Sigmoid colon (tissue), 6 donors: ENCODE measurements at regions not wholly inside any gene's neighbourhood (a gene's known extent, or its start where the extent isn't known, plus 50 kb on each side); places are given as distances from the start of the nearest gene placed in this dataset.
A peak's percentile ranks its signal among the peaks of the same experiment; 100 is the strongest.
"Not testable (repeated sequence)": the region's sequence is repeated elsewhere in the genome, so short reads cannot be mapped to it uniquely, and the experiment has no call there.

Source experiments
- DNase-seq: peaks from one replicate; pipeline ENCODE4 v3.0.0-alpha.2; 2019
- H3K27ac ChIP-seq, 4 donors: fragments of 200-600 bp; sonication (generic); one replicate each; pipeline ENCODE4 v1.5.1; 2016 to 2019; ENCODE audit warnings: mild to moderate bottlenecking in 1 of 4
- H3K27me3 ChIP-seq, 3 donors: fragments of 200-600 bp; sonication (generic); one replicate each; pipeline ENCODE4 v1.5.1; 2019; ENCODE audit warnings: mild to moderate bottlenecking in 1 of 3
- H3K36me3 ChIP-seq, 4 donors: fragments of 200-600 bp; sonication (generic); one replicate each; pipeline ENCODE4 v1.5.1; 2016 to 2019
- H3K4me1 ChIP-seq, 4 donors: fragments of 200-600 bp; sonication (generic); one replicate each; pipeline ENCODE4 v1.5.1; 2017 to 2019
- H3K4me3 ChIP-seq, 4 donors: fragments of 200-600 bp; sonication (generic); one replicate each; pipeline ENCODE4 v1.5.1; 2017 to 2019; ENCODE audit warnings: mild to moderate bottlenecking in 2 of 4, moderate library complexity in 1 of 4
- H3K9me3 ChIP-seq, 4 donors: fragments of 200-600 bp in 3 of 4; sonication (generic) in 3 of 4; one replicate each; pipeline versions ENCODE4 v1.5.1 to v1.6.1; 2013 to 2019
- CTCF ChIP-seq, 4 experiments: fragments of 450-650 bp in 3 of 4; fragments of 200-600 bp in 1 of 4; IDR thresholded peaks; one replicate each; pipeline ENCODE4 v1.5.1; 2016 to 2019; ENCODE audit warnings: antibody characterized with exemption in 4 of 4, mild to moderate bottlenecking in 3 of 4, moderate library complexity in 2 of 4
- EP300 ChIP-seq, 4 donors: sonication (generic); formaldehyde crosslinking; IDR thresholded peaks; one replicate each; pipeline ENCODE4 v1.6.1; 2017; ENCODE audit warnings: antibody characterized with exemption in 4 of 4
- POLR2A ChIP-seq, 2 donors: fragments of 450-650 bp; IDR thresholded peaks; one replicate each; pipeline ENCODE4 v1.6.1; 2016; ENCODE audit warnings: antibody characterized with exemption in 2 of 2, mild to moderate bottlenecking in 2 of 2, moderate library complexity in 2 of 2
- POLR2AphosphoS5 ChIP-seq, 4 donors: sonication (generic); formaldehyde crosslinking; IDR thresholded peaks; one replicate each; pipeline ENCODE4 v1.6.1; 2017; ENCODE audit warnings: antibody characterized with exemption in 4 of 4
- WGBS, 2 donors: extraction: QIAGEN DNeasy Blood & Tissue Kit; methylation state at CpG; one replicate each; pipeline ENCODE4 v1.1.7; 2013; 5-methylcytosine and 5-hydroxymethylcytosine counted together
- intact Hi-C: fragments of 100-400 bp; cut with DNase I; formaldehyde crosslinking; loops from one replicate; pipeline ENCODE4 v1.15.1; 2023
- donor health status: healthy with polysubstance abuse.
- donor health status: healthy.

GRCh38 chrX:140157611-140158010 lies 192.3 kb upstream of the CXorf66 start:
- intact Hi-C loops = no loop called here
- Histone ChIP-seq H3K9me3 (no peaks in the 10 kb centered on the region), H3K36me3 (no peaks in the 10 kb centered on the region), H3K4me1 (no peaks in the 10 kb centered on the region), H3K4me3 (no peak overlapping the region), H3K27ac (no peak overlapping the region), H3K27me3 (no peaks in the 10 kb centered on the region)
- WGBS, 2 donors = 45 to 58% methylated on average over 4 of the region's 4 CpGs
- no peak for TF ChIP-seq EP300 (IDR thresholded peaks at IDR 0.05)
- no peak for TF ChIP-seq POLR2A (IDR thresholded peaks at IDR 0.05)
- no peak for TF ChIP-seq CTCF (IDR thresholded peaks at IDR 0.05)
- no peak for TF ChIP-seq POLR2AphosphoS5 (IDR thresholded peaks at IDR 0.05)
- no peak for DNase-seq

- TF ChIP-seq EP300 (IDR thresholded peaks at IDR 0.05) (no peak), POLR2AphosphoS5 (IDR thresholded peaks at IDR 0.05) (no peak), CTCF (IDR thresholded peaks at IDR 0.05) (no peak), POLR2A (IDR thresholded peaks at IDR 0.05) (no peak)
- intact Hi-C loops = no loop called here
- no peak overlapping the region for H3K27ac ChIP-seq
- no peaks in the 10 kb centered on the region for H3K9me3 ChIP-seq
- no peak for DNase-seq
- no peaks in the 10 kb centered on the region for H3K27me3 ChIP-seq
- H3K4me3 ChIP-seq = no peak overlapping the region
- H3K4me1 ChIP-seq = no peaks in the 10 kb centered on the region
- 59 to 79% methylated on average over 2 of the region's 2 CpGs for WGBS, 2 donors
- no peaks in the 10 kb centered on the region for H3K36me3 ChIP-seq
These were observed 191.8 kb upstream of the CXorf66 start for GRCh38 chrX:140157143-140157542.

- no peak for TF ChIP-seq CTCF (IDR thresholded peaks at IDR 0.05)
- TF ChIP-seq EP300 (IDR thresholded peaks at IDR 0.05) = no peak
- no peak for TF ChIP-seq POLR2AphosphoS5 (IDR thresholded peaks at IDR 0.05)
- no peak for TF ChIP-seq POLR2A (IDR thresholded peaks at IDR 0.05)
- Histone ChIP-seq H3K4me3 (no peak overlapping the region), H3K36me3 (no peaks in the 10 kb centered on the region), H3K27ac (no peak overlapping the region), H3K9me3 (no peaks in the 10 kb centered on the region), H3K27me3 (no peaks in the 10 kb centered on the region), H3K4me1 (no peaks in the 10 kb centered on the region)
- intact Hi-C loops = no loop called here
- no peak for DNase-seq
- 84 to 88% methylated on average over 4 of the region's 4 CpGs for WGBS, 2 donors
These were observed 186.0 kb upstream of the CXorf66 start for GRCh38 chrX:140151316-140151715.

- no peak for TF ChIP-seq EP300 (IDR thresholded peaks at IDR 0.05)
- TF ChIP-seq POLR2AphosphoS5 (IDR thresholded peaks at IDR 0.05) = no peak
- TF ChIP-seq CTCF (IDR thresholded peaks at IDR 0.05) = no peak
- no peak for TF ChIP-seq POLR2A (IDR thresholded peaks at IDR 0.05)
- intact Hi-C loops = no loop called here
- no peaks in the 10 kb centered on the region for H3K36me3 ChIP-seq
- no peak for DNase-seq
- no peaks in the 10 kb centered on the region for H3K27me3 ChIP-seq
- H3K27ac ChIP-seq = no peak overlapping the region
- no peak overlapping the region for H3K4me3 ChIP-seq
- H3K9me3 ChIP-seq = no peaks in the 10 kb centered on the region
- no peaks in the 10 kb centered on the region for H3K4me1 ChIP-seq
These were observed 184.4 kb upstream of the CXorf66 start for GRCh38 chrX:140149761-140150160.

- Histone ChIP-seq H3K9me3 (no peaks in the 10 kb centered on the region), H3K36me3 (no peaks in the 10 kb centered on the region), H3K4me1 (no peaks in the 10 kb centered on the region), H3K4me3 (no peak overlapping the region), H3K27me3 (no peaks in the 10 kb centered on the region), H3K27ac (no peak overlapping the region)
- intact Hi-C loops = loop anchor here (1.0 kb wide), 1 partner anchor 84 kb away; no protein-coding TSS in a partner anchor
- 3 to 4% methylated on average over 5 of the region's 5 CpGs for WGBS, 2 donors
- TF ChIP-seq CTCF (IDR thresholded peaks at IDR 0.05) (peak in 3 of 4 experiments; percentile 11 to 42 (median 35)), POLR2AphosphoS5 (IDR thresholded peaks at IDR 0.05) (no peak)
- no peak for DNase-seq
These were observed 176.2 kb upstream of the CXorf66 start for GRCh38 chrX:140141444-140142029.

GRCh38 chrX:140138492-140138891 lies 173.2 kb upstream of the CXorf66 start:
- H3K4me1 ChIP-seq, H3K4me3 ChIP-seq, DNase-seq, H3K27me3 ChIP-seq, H3K36me3 ChIP-seq, H3K27ac ChIP-seq, H3K9me3 ChIP-seq, intact Hi-C loops: not testable (repeated sequence)
- WGBS, 2 donors = 91 to 92% methylated on average over 9 of the region's 9 CpGs

- DNase-seq, H3K36me3 ChIP-seq, H3K4me3 ChIP-seq, H3K4me1 ChIP-seq, intact Hi-C loops, H3K27ac ChIP-seq, H3K9me3 ChIP-seq, H3K27me3 ChIP-seq: not testable (repeated sequence)
- WGBS, 2 donors = 76 to 89% methylated on average over 1 of the region's 3 CpGs
These were observed 172.7 kb upstream of the CXorf66 start for GRCh38 chrX:140138065-140138464.
